Upper lobe of left lung (tissue), 4 donors: ENCODE measurements at regions not wholly inside any gene's neighbourhood (a gene's known extent, or its start where the extent isn't known, plus 50 kb on each side); places are given as distances from the start of the nearest gene placed in this dataset.

Experiments used
- POLR2A ChIP-seq, 4 donors: fragments of 450-650 bp; IDR thresholded peaks; one replicate each; pipeline ENCODE4 v1.5.1; 2016 to 2017; ENCODE audit warnings: antibody characterized with exemption in 4 of 4, mild to moderate bottlenecking in 2 of 4
- TF ChIP-seq, protein P1 (sequence below), 6 experiments: fragments of 450-650 bp in 4 of 6; fragments of 200-600 bp in 2 of 6; sonication (generic) in 2 of 6; IDR thresholded peaks; one replicate each; pipeline ENCODE4 v1.5.1; 2016 to 2019; ENCODE audit warnings: antibody characterized with exemption in 6 of 6

DNA sequence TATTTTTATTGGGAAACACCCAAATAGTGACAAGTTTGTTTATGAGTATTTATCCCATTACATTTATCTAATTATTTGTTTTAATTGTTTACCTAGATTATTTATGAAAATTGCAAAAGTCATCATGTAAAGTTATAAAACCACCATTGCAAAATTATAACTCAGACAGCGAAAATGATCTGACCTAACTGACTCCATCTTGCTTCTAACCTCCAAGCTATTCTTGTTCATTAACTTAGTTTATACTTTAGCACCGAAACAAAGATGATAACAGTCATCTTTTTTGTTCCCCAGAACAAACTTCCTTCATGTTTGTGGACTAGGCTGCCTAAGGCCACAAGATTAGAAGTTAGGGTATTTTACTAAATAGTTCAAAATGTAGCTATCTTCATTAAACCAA lies 190.8 kb downstream of the FASLG start:
- TF ChIP-seq POLR2A (IDR thresholded peaks at IDR 0.05): no peak
- TF ChIP-seq, protein P1, sequence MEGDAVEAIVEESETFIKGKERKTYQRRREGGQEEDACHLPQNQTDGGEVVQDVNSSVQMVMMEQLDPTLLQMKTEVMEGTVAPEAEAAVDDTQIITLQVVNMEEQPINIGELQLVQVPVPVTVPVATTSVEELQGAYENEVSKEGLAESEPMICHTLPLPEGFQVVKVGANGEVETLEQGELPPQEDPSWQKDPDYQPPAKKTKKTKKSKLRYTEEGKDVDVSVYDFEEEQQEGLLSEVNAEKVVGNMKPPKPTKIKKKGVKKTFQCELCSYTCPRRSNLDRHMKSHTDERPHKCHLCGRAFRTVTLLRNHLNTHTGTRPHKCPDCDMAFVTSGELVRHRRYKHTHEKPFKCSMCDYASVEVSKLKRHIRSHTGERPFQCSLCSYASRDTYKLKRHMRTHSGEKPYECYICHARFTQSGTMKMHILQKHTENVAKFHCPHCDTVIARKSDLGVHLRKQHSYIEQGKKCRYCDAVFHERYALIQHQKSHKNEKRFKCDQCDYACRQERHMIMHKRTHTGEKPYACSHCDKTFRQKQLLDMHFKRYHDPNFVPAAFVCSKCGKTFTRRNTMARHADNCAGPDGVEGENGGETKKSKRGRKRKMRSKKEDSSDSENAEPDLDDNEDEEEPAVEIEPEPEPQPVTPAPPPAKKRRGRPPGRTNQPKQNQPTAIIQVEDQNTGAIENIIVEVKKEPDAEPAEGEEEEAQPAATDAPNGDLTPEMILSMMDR (IDR thresholded peaks at IDR 0.05): no peak
